ACC112 (cell line): ENCODE measurements at regions not wholly inside any gene's neighbourhood (a gene's known extent, or its start where the extent isn't known, plus 50 kb on each side); places are given as distances from the start of the nearest gene placed in this dataset.

Experiments
- H2AFZ ChIP-seq: fragments of 200-600 bp; sonication (generic); one replicate; pipeline ENCODE4 v1.6.0; 2017; ENCODE audit warnings: antibody characterized with exemption, low read length; ENCODE audit not compliant: unreplicated experiment
- H3K27ac ChIP-seq: fragments of 200-600 bp; sonication (generic); 2 replicates; pipeline ENCODE4 v1.5.1; 2014; ENCODE audit warnings: low read depth, mild to moderate bottlenecking, antibody characterized with exemption, low read length, moderate library complexity
- H3K27me3 ChIP-seq: fragments of 200-600 bp; sonication (generic); 2 replicates; pipeline ENCODE4 v1.6.1; 2014; ENCODE audit warnings: mild to moderate bottlenecking, antibody characterized with exemption, low read length, moderate library complexity, mixed read lengths; ENCODE audit not compliant: insufficient read depth
- H3K36me3 ChIP-seq: fragments of 200-600 bp; sonication (generic); 2 replicates; pipeline ENCODE4 v1.6.1; 2016; ENCODE audit warnings: mild to moderate bottlenecking, antibody characterized with exemption, low read length, moderate library complexity, mixed read lengths; ENCODE audit not compliant: insufficient read depth
- H3K4me1 ChIP-seq: fragments of 200-600 bp; sonication (generic); one replicate; pipeline ENCODE4 v1.6.1; 2016; ENCODE audit warnings: low read length, mixed read lengths; ENCODE audit not compliant: insufficient read depth, unreplicated experiment, control insufficient read depth
- H3K4me3 ChIP-seq: fragments of 200-600 bp; sonication (generic); 2 replicates; pipeline ENCODE4 v1.5.1; 2014; ENCODE audit warnings: mild to moderate bottlenecking, low read depth, low read length
- H3K79me2 ChIP-seq: fragments of 200-600 bp; sonication (generic); one replicate; pipeline ENCODE4 v1.6.0; 2016; ENCODE audit warnings: low read length; ENCODE audit not compliant: control insufficient read depth, unreplicated experiment, insufficient read depth

DNA sequence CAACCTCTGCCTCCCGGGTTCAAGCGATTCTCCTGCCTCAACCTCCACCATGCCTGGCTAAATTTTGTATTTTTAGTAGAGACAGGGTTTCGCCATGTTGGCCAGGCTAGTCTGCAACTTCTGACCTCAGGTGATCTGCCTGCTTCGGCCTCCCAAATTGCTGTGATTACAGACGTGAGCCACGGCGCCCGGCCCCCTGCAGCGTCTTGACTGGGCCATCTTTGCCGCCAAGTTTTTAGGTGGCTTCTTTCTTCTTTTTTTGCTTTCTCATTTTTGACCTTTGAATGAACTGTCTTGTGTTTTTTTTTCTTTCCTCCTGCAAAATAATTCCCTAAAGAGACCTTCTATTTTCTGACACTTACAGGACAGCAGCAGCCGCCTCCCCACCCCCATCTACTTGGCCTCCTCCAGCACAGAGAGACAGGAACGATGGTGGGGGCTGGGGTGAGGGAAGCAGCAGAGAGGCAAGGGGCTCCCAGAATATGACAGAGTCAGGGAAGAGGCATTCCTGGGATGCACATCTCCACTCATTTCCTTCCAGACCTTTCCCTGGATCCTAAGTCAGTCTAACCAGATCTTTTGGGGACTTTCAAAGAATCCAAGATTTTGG is 92.6 kb upstream of the ALX4 start:
- H2AFZ ChIP-seq = no peak overlapping the region
- no peak overlapping the region for H3K27ac ChIP-seq

DNA sequence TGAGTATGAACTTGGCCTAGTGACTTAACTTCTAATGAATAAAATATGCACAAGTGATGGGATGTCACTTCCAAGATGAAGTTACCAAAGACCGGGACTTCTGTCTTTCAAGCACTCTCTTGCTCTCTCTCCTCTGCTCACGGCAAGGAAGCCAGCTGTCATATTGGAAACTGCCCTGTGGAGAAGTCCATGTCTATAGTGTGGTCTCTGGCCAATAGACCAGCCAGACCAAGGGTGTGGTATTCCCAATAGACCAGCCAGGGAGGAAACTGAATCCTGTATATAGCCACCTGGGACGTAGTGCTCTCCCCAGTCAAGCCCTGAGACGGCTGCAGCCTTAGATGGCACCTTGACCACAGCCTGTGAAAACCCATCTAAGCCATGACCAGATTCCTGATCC is 93.2 kb upstream of the ALX4 start:
- H3K4me1 ChIP-seq = no peaks in the 10 kb centered on the region
- no peaks in the 10 kb centered on the region for H3K79me2 ChIP-seq
- H3K27ac ChIP-seq = no peak overlapping the region
- H3K36me3 ChIP-seq = no peaks in the 10 kb centered on the region
- peaks cover 92% of the 10 kb centered on the region for H3K27me3 ChIP-seq
- H2AFZ ChIP-seq = no peak overlapping the region
- H3K4me3 ChIP-seq = no peak overlapping the region

More for the DNA sequence above, 92.6 kb upstream of the ALX4 start:
- no peaks in the 10 kb centered on the region for H3K4me1 ChIP-seq
- H3K4me3 ChIP-seq = no peak overlapping the region
- peaks cover 92% of the 10 kb centered on the region for H3K27me3 ChIP-seq
- H3K36me3 ChIP-seq = no peaks in the 10 kb centered on the region
- no peaks in the 10 kb centered on the region for H3K79me2 ChIP-seq

DNA sequence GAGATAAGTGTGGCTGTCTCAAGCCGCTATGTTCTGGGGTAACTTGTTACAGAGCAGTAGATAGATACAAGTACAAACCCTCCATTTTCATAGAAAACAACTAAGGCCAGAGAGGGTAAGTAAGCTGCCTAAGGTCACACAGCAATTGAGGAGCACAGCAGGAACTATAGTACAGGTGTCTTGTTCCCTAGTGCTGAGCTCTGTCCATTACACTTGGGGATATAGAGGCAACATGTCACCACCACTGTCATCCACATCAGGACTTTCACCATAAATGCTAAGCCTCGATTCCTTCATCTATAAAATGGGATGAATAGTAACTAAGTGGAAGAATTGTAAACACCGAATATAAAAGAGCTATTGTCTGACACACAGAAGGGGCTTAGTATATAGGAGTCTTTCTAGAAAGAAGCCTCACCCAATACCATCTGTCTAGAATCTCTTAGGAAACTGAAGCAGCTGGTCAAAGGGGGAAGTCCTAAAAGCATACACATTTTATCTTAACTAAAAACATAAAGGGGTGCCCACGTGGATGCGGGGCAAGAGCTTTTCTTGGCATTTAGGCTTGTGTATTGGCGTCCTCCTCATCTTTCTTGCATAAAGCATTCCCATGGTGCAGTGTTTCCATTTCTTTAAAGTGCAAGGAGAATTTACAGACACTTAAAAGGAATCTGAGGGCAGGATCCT is 93.8 kb upstream of the ALX4 start:
- H3K27me3 ChIP-seq = peaks cover 92% of the 10 kb centered on the region
- H2AFZ ChIP-seq = no peak overlapping the region
- H3K4me3 ChIP-seq = no peak overlapping the region
- no peaks in the 10 kb centered on the region for H3K79me2 ChIP-seq
- H3K27ac ChIP-seq = no peak overlapping the region
- H3K36me3 ChIP-seq = no peaks in the 10 kb centered on the region
- no peaks in the 10 kb centered on the region for H3K4me1 ChIP-seq

DNA sequence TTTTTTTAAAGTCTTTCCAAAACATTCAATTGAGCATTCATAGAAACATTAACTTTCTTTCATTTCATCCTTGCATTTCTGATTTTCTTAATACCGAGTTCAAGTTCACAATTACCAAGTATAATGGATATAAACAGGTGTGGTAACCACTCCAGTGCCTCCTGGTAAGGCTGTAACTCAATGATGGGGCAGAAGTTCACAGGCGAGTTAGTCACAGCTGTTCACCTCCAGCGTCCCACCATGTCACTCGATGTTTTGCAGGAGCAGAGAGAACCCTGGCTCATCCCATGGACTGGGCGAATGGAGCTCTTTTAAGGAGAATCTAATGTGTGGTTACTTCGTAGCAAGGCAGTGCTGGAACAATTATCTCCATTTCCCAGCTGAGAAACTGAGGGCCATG is 94.4 kb upstream of the ALX4 start:
- Histone ChIP-seq H2AFZ (no peak overlapping the region), H3K27me3 (peaks cover 91% of the 10 kb centered on the region), H3K27ac (no peak overlapping the region), H3K36me3 (no peaks in the 10 kb centered on the region), H3K79me2 (no peaks in the 10 kb centered on the region), H3K4me1 (no peaks in the 10 kb centered on the region), H3K4me3 (no peak overlapping the region)

DNA sequence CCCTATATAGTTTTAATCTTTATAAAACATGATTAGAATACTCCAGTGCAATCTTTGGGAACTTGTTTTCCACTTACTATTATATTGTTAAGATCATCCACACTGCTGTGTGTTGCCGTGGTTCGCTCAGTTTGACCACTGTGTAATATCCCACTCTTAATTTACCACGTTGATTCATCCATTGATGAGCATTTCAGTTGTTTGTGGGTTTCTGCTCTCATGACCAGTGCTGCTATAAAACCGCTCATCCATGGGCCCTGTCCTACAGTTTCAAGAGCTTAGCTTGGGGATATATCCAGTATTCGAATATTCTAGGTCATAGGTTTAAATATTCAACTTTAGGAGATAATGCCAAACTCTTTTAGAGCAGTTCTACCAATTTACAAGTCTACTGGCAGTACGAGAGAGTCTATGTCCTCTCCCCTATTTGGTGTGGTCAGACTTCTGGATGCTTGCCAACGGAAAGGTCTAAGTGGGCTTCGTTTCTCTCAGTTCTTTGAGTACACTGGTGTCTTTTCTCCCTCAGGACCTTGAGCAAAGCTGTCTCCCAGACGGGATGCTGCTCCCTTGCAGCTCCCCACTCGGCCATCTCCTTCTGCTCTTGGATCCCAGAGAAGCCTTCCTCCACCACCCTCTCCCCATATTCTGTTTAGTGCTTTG is 94.9 kb upstream of the ALX4 start:
- Histone ChIP-seq H3K27me3 (peaks cover 91% of the 10 kb centered on the region), H3K27ac (no peak overlapping the region), H3K36me3 (no peaks in the 10 kb centered on the region), H3K4me3 (no peak overlapping the region), H2AFZ (no peak overlapping the region), H3K4me1 (no peaks in the 10 kb centered on the region), H3K79me2 (no peaks in the 10 kb centered on the region)

DNA sequence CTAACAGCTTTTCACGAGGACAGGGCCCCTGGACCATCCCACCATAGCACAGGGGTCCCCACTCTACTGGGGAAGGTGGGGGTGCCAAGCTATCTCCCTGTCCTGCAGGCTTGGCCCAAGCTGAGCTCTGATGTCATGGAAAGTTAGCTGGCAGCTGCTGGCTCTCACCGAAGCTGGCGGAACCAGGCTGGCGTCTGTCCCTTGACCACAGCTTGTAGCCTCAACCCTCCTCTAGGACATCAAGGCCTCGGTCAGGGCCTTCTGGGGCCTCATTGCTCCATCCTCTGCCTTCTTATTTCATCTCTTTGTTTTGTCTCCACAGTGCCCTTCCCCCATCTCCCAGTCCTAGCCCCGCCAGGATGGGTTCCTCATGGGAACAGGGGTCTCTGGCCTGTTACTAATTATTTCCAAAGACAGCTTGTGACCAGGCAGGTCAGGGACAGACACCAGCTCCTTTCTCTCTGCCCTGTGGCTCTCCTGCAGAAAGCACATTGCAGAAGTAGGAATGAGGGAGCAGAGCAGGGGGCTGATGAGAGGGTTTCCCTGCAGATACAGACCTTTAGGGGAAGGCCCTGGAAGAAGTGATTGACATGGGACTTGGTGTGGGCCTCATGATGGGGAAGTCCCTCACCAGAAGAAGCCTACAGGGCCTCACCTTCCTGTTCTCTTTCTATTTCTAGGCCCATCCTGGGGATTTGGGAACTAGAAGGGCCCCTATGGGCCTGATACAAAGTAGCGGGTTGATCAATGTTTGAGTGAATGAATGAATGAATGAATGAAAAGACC is 97.5 kb upstream of the ALX4 start:
- Histone ChIP-seq H3K27ac (no peak overlapping the region), H3K79me2 (no peaks in the 10 kb centered on the region), H3K27me3 (peaks cover 97% of the 10 kb centered on the region), H3K36me3 (no peaks in the 10 kb centered on the region), H2AFZ (no peak overlapping the region), H3K4me3 (no peak overlapping the region), H3K4me1 (no peaks in the 10 kb centered on the region)

DNA sequence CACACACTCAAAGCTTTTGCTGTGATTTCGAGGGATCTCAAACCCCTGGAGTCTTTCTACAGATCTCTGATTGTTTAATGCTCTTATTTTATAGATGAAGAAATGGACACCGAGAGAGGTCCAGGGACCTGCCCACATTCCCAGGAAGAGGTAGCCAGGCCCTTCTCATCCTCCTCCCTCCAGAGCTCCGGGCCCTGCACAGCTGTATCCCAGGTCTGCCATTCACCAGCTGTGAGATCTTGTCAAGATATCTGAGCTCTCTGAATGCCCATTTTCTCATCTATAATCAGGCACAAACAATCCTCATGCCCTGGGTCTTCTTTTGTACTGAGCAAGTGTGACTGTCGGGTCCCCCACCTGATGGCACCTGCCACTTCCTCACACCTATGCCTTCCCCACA is 98.2 kb upstream of the ALX4 start:
- no peak overlapping the region for H3K27ac ChIP-seq
- H3K79me2 ChIP-seq = no peaks in the 10 kb centered on the region
- H3K27me3 ChIP-seq = peaks cover 97% of the 10 kb centered on the region
- no peaks in the 10 kb centered on the region for H3K36me3 ChIP-seq
- no peak overlapping the region for H2AFZ ChIP-seq
- H3K4me3 ChIP-seq = no peak overlapping the region
- H3K4me1 ChIP-seq = no peaks in the 10 kb centered on the region

DNA sequence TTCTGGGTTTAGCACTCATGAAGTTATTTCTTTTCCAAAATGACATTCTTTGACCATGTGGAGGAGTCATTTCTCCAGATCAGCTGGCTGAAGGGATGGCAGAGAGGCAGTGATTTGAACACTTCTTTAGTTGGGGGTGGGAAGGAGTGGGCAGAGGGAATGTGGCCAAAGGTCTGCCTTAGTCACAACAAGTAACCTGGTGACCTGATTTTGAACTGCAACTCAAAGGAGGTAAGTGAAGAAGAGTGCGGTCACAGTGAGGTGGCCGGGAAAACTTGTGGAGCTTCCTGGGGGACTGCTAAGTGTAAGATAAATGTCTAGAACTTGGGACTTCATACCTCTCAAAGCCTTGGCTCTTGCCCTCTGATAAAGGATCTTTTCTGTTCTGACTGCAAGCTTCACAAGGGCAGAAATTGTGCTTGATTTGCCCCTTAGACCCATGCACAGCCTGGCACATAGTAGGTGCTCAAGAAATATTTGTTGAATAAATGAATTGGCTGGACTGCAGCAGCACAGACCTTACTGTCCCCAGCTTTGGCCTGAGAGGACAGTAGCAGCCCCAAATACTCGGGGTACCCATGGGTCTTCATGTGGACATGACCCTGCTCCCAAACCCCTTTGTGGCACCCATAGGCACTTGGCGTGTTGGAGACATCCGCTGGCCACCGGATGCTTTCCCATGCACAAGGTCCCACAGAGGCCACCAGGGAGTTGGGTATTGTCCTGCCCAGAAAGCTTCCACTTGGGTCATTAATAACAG is 99.0 kb upstream of the ALX4 start:
- Histone ChIP-seq H3K27me3 (peaks cover 97% of the 10 kb centered on the region), H3K4me1 (no peaks in the 10 kb centered on the region), H2AFZ (no peak overlapping the region), H3K36me3 (no peaks in the 10 kb centered on the region), H3K4me3 (no peak overlapping the region), H3K79me2 (no peaks in the 10 kb centered on the region), H3K27ac (no peak overlapping the region)

DNA sequence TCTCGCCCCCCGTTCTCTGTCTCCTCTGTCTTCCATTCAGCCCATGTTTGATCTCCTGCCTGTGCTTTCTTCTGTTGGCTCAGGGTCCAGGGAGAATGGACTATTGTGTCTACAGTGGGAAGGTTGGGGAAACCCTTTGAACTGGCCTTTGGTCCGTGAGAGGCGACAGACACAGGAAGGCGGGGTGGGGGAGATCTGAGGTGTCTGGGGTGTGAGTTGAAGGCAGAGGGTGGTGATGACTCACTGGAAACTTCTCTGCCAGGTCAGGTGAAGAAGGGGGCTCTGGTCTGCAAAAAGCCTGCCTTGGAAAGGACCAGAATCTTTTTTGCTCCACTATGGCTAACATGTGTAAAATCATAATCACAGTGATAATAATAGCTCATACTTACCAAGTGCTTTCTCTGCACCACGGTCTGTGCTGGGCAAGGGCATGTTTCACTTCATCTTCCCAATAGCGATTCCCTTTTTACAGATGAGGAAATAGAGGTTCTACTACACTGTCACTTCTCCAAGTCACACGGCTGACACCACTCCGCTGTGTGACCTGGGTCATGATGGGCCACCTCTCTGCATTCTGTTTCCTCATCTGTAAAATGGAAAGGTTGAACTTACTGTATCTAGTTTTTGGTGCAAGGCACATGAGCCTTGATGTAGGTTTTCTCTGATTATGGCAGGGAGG is 99.8 kb upstream of the ALX4 start:
- Histone ChIP-seq H2AFZ (no peak overlapping the region), H3K4me3 (no peak overlapping the region), H3K27me3 (peaks cover 98% of the 10 kb centered on the region), H3K27ac (no peak overlapping the region), H3K36me3 (no peaks in the 10 kb centered on the region), H3K4me1 (no peaks in the 10 kb centered on the region), H3K79me2 (no peaks in the 10 kb centered on the region)

DNA sequence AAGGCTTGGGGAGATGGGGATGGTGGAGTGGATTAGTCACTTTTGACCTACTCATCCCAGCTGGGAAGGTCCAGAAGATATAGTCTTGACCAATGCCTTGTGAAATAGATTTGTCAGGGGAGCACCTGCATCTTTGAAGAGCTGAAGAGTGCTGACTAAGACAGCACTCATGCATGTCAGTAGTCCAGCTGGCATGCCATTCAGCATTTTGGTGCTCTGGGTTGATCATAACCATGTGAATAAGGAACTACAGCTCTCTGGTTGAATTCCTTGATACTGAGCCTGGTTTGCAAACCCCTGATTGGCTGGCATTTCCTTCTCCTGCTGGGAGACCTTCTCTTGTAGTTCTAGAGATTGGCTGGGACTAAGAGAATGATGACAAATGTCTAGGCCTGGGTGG is 106.8 kb upstream of the ALX4 start:
- Histone ChIP-seq H3K27me3 (peaks cover 92% of the 10 kb centered on the region), H2AFZ (no peak overlapping the region), H3K4me1 (no peaks in the 10 kb centered on the region), H3K36me3 (no peaks in the 10 kb centered on the region), H3K79me2 (no peaks in the 10 kb centered on the region), H3K4me3 (no peak overlapping the region), H3K27ac (no peak overlapping the region)
